DND-41 (cell line): ENCODE measurements at regions not wholly inside any gene's neighbourhood (a gene's known extent, or its start where the extent isn't known, plus 50 kb on each side); places are given as distances from the start of the nearest gene placed in this dataset.

ENCODE experiments used
- ATAC-seq: fragments of 200-7000 bp; cut with Tn5 transposase; 3 replicates; pipeline ENCODE4 v1.9.1; 2021; ENCODE audit warnings: low read depth; ENCODE audit not compliant: insufficient read depth
- DNase-seq: peaks from one replicate; pipeline ENCODE4 v3.0.0-alpha.2; 2020
- H2AFZ ChIP-seq: 2 replicates; pipeline ENCODE4 v1.6.0; 2012; ENCODE audit warnings: low read depth, low read length
- H3K27ac ChIP-seq: 2 replicates; pipeline ENCODE4 v1.5.1; 2012; ENCODE audit warnings: low read length, inconsistent platforms
- H3K27me3 ChIP-seq: fragments of 200-600 bp; sonication (generic); 2 replicates; pipeline ENCODE4 v1.6.0; 2012; ENCODE audit warnings: low read length, mild to moderate bottlenecking, inconsistent platforms; ENCODE audit not compliant: insufficient read depth, poor library complexity
- H3K36me3 ChIP-seq: 2 replicates; pipeline ENCODE4 v1.5.1; 2012; ENCODE audit warnings: low read length, inconsistent platforms; ENCODE audit not compliant: insufficient read depth
- H3K4me1 ChIP-seq: 2 replicates; pipeline ENCODE4 v1.5.1; 2012; ENCODE audit warnings: mild to moderate bottlenecking, low read length; ENCODE audit not compliant: insufficient read depth
- H3K4me2 ChIP-seq: 2 replicates; pipeline ENCODE4 v1.6.0; 2012; ENCODE audit warnings: mild to moderate bottlenecking, moderate library complexity, low read length, inconsistent platforms; ENCODE audit not compliant: insufficient read depth
- H3K4me3 ChIP-seq, 2 experiments: fragments of 200-600 bp in 1 of 2; shearing (Covaris generic) in 1 of 2; 2 replicates each; pipeline ENCODE4 v1.5.1; 2012 to 2016; ENCODE audit warnings: inconsistent platforms in 2 of 2, low read length in 2 of 2, mild to moderate bottlenecking in 2 of 2, low read depth in 1 of 2, moderate library complexity in 1 of 2
- H3K79me2 ChIP-seq: 2 replicates; pipeline ENCODE4 v1.6.0; 2012; ENCODE audit warnings: low read length, inconsistent platforms; ENCODE audit not compliant: insufficient read depth
- H3K9ac ChIP-seq: 2 replicates; pipeline ENCODE4 v1.6.0; 2012; ENCODE audit warnings: low read depth, mild to moderate bottlenecking, inconsistent platforms, low read length, moderate library complexity
- H3K9me3 ChIP-seq: 2 replicates; pipeline ENCODE4 v1.5.1; 2012; ENCODE audit warnings: low read length, moderate library complexity, mild to moderate bottlenecking, inconsistent platforms; ENCODE audit not compliant: insufficient read depth, severe bottlenecking
- H4K20me1 ChIP-seq: 2 replicates; pipeline ENCODE4 v1.6.0; 2012; ENCODE audit warnings: low read length; ENCODE audit not compliant: insufficient read depth
- CTCF ChIP-seq: IDR thresholded peaks from 2 replicates; pipeline ENCODE4 v1.5.1; 2012; ENCODE audit warnings: borderline replicate concordance, low read length, moderate library complexity, mild to moderate bottlenecking; ENCODE audit not compliant: poor library complexity, severe bottlenecking; ENCODE audit errors: extremely low read depth
- EZH2 ChIP-seq: IDR thresholded peaks from 3 replicates; pipeline ENCODE4 v1.6.1; 2012; ENCODE audit warnings: borderline replicate concordance, low read depth, mild to moderate bottlenecking, moderate library complexity, low read length, inconsistent platforms; ENCODE audit not compliant: severe bottlenecking

GRCh38 chrX:57848857-57849256 lies 61.4 kb downstream of the ZXDA start:
- ATAC-seq (no peak), DNase-seq (no peak)
- Histone ChIP-seq H3K9ac (no peak overlapping the region), H3K4me3 (no peak overlapping the region), H3K27me3 (no peaks in the 10 kb centered on the region), H3K9me3 (no peaks in the 10 kb centered on the region), H3K79me2 (no peaks in the 10 kb centered on the region), H3K4me1 (no peaks in the 10 kb centered on the region), H3K27ac (no peak overlapping the region), H4K20me1 (no peaks in the 10 kb centered on the region), H3K4me2 (no peak overlapping the region), H3K36me3 (no peaks in the 10 kb centered on the region), H2AFZ (no peak overlapping the region)
- TF ChIP-seq EZH2: no peak
- no peak for TF ChIP-seq CTCF

- no peak for TF ChIP-seq EZH2
- TF ChIP-seq CTCF: no peak
- no peaks in the 10 kb centered on the region for H3K36me3 ChIP-seq
- no peak overlapping the region for H3K9ac ChIP-seq
- no peaks in the 10 kb centered on the region for H3K27me3 ChIP-seq
- H3K4me2 ChIP-seq: no peak overlapping the region
- H3K4me1 ChIP-seq: peaks cover 3% of the 10 kb centered on the region; the same call in 1 of the 2 replicates
- no peak overlapping the region for H2AFZ ChIP-seq
- DNase-seq: no peak
- H3K79me2 ChIP-seq: no peaks in the 10 kb centered on the region
- no peaks in the 10 kb centered on the region for H4K20me1 ChIP-seq
- H3K4me3 ChIP-seq: no peak overlapping the region
- no peak for ATAC-seq
- H3K27ac ChIP-seq: no peak overlapping the region
- H3K9me3 ChIP-seq: no peaks in the 10 kb centered on the region
Measured at GRCh38 chrX:57822818-57823217, 87.4 kb downstream of the ZXDA start.

GRCh38 chrX:57822398-57822797 lies 87.9 kb downstream of the ZXDA start:
- no peaks in the 10 kb centered on the region for H3K9me3 ChIP-seq
- no peak for ATAC-seq
- H3K27me3 ChIP-seq: no peaks in the 10 kb centered on the region
- H3K36me3 ChIP-seq: no peaks in the 10 kb centered on the region
- H3K9ac ChIP-seq: no peak overlapping the region
- H3K4me3 ChIP-seq: no peak overlapping the region
- H4K20me1 ChIP-seq: no peaks in the 10 kb centered on the region
- no peak overlapping the region for H3K27ac ChIP-seq
- peaks cover 3% of the 10 kb centered on the region; the same call in 1 of the 2 replicates for H3K4me1 ChIP-seq
- no peak overlapping the region for H3K4me2 ChIP-seq
- no peak overlapping the region for H2AFZ ChIP-seq
- TF ChIP-seq EZH2 (no peak), CTCF (no peak)
- H3K79me2 ChIP-seq: no peaks in the 10 kb centered on the region
- DNase-seq: no peak

GRCh38 chrX:57821703-57822387 lies 88.4 kb downstream of the ZXDA start:
- Histone ChIP-seq H3K4me3 (no peak overlapping the region), H2AFZ (no peak overlapping the region), H3K27me3 (no peaks in the 10 kb centered on the region), H3K4me1 (peaks cover 3% of the 10 kb centered on the region; the same call in 1 of the 2 replicates), H3K36me3 (no peaks in the 10 kb centered on the region), H3K9me3 (no peaks in the 10 kb centered on the region), H3K79me2 (no peaks in the 10 kb centered on the region), H3K9ac (no peak overlapping the region), H3K4me2 (no peak overlapping the region), H4K20me1 (no peaks in the 10 kb centered on the region), H3K27ac (no peak overlapping the region)
- ATAC-seq (peak; percentile 80), DNase-seq (peak; percentile 45)
- TF ChIP-seq EZH2: no peak
- TF ChIP-seq CTCF: peak; percentile 73
